ENCODE measurements at regions not wholly inside any gene's neighbourhood (a gene's known extent, or its start where the extent isn't known, plus 50 kb on each side); places are given as distances from the start of the nearest gene placed in this dataset.

DNA sequence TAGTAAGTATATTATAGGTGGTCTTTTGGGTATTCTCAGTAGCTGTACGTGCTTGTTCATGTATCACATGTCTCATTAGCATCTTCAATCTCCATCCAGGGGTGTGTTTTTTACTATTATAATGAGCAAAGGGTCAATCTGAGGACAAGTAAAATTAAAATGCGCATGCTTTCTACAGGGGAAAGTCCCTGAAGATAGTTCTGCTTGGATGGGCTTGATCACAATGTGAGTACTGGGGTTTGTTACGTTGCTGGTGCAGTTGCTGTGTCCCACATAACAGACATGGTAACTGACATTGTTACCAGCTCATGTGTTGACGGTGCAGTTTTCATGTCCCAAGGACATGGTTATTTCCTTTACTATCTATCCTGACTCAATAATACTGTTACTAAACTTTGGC lies 65.9 kb downstream of the UCHL1 start:
- no peak for DNase-seq (ENCODE audit: low spot score)
- H3K36me3 Mint-ChIP-seq (ENCODE audit: low read depth, unreplicated experiment), result peaks cover 11% of the 10 kb centered on the region
- H3K27me3 Mint-ChIP-seq (ENCODE audit: unreplicated experiment), result peaks cover 4% of the 10 kb centered on the region
- peaks cover 28% of the 10 kb centered on the region for H3K4me1 Mint-ChIP-seq (ENCODE audit: unreplicated experiment)
- no peak for TF ChIP-seq CTCF (IDR thresholded peaks at IDR 0.05; ENCODE audit: unreplicated experiment)
- H3K9me3 Mint-ChIP-seq (ENCODE audit: unreplicated experiment), result no peaks in the 10 kb centered on the region
- H3K27ac Mint-ChIP-seq (ENCODE audit: unreplicated experiment), result no peak overlapping the region
- H3K4me3 Mint-ChIP-seq (ENCODE audit: unreplicated experiment), result no peak overlapping the region

DNA sequence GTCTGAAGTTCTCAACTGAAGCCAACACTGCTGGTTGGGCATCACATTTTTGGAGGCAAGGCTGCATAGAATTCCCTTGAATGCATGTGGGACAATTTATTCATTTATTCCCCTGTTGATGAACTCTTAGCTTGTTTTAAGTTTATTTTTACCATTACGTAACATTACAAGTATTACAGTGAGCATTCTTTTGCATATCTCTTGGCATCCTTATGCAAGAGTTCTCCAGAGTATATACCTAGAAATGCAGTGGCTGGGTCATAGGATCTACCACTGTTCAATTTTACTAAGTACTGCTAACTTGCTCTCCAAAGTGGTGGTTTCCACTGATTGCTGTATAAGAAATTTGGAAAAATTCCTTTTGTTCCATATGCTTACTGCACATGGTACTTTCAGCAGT lies 66.5 kb downstream of the UCHL1 start:
- Mint-ChIP-seq H3K36me3 (ENCODE audit: low read depth, unreplicated experiment) (peaks cover 11% of the 10 kb centered on the region), H3K27ac (ENCODE audit: unreplicated experiment) (no peak overlapping the region), H3K27me3 (ENCODE audit: unreplicated experiment) (peaks cover 3% of the 10 kb centered on the region), H3K4me1 (ENCODE audit: unreplicated experiment) (peaks cover 29% of the 10 kb centered on the region), H3K9me3 (ENCODE audit: unreplicated experiment) (no peaks in the 10 kb centered on the region), H3K4me3 (ENCODE audit: unreplicated experiment) (no peak overlapping the region)
- DNase-seq (ENCODE audit: low spot score), result no peak
- TF ChIP-seq CTCF (IDR thresholded peaks at IDR 0.05; ENCODE audit: unreplicated experiment), result no peak

DNA sequence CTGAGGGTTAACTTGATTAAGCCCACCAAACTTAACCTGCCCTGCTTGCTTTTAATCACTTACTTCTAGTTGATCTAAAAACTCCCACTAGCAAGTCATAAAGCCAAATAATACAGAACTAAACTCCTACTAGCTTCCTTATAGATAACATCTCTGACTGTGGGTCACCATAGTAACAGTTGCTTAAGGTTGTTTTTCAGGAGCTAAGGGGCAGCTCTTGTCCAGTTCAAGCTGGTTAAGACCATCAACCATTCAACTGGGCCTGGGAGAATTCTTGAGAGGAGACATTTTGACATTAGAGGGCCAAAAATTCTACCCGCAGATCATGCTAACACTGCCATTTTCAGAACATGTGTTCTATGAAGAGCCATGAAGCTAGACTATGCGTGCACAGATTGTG lies 67.0 kb downstream of the UCHL1 start:
- Mint-ChIP-seq H3K36me3 (ENCODE audit: low read depth, unreplicated experiment) (peaks cover 11% of the 10 kb centered on the region), H3K9me3 (ENCODE audit: unreplicated experiment) (no peaks in the 10 kb centered on the region), H3K4me3 (ENCODE audit: unreplicated experiment) (no peak overlapping the region), H3K27me3 (ENCODE audit: unreplicated experiment) (peaks cover 3% of the 10 kb centered on the region), H3K4me1 (ENCODE audit: unreplicated experiment) (peaks cover 32% of the 10 kb centered on the region), H3K27ac (ENCODE audit: unreplicated experiment) (peak overlapping the region; percentile 83)
- TF ChIP-seq CTCF (IDR thresholded peaks at IDR 0.05; ENCODE audit: unreplicated experiment), result no peak
- DNase-seq (ENCODE audit: low spot score), result no peak

- peaks cover 11% of the 10 kb centered on the region for H3K36me3 Mint-ChIP-seq (ENCODE audit: low read depth, unreplicated experiment)
Observed at GRCh38 chr4:41324861-41325260, 68.1 kb downstream of the UCHL1 start.

DNA sequence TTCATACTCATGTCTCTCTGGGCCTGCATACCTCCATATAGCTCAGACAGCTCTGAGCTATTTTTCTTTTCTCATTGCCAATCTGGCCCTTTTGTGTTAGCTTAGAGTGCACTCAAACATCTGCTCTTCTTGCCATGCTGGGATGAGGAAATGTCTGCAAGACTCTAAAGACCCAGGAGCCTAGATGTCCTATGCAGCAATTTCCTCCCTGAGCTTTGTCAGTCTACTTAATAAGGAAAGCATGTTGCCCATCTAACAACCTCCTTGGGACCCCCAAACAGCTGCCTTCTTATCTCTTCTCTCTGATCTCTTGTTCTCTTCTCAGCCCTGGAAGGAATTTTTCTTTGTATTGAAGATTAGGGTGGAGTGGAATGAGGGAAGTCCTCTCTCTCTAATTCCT lies 69.2 kb downstream of the UCHL1 start:
- Mint-ChIP-seq H3K27me3 (ENCODE audit: unreplicated experiment) (no peaks in the 10 kb centered on the region), H3K4me3 (ENCODE audit: unreplicated experiment) (no peak overlapping the region), H3K27ac (ENCODE audit: unreplicated experiment) (peak overlapping the region; percentile 33), H3K9me3 (ENCODE audit: unreplicated experiment) (no peaks in the 10 kb centered on the region), H3K36me3 (ENCODE audit: low read depth, unreplicated experiment) (peaks cover 11% of the 10 kb centered on the region), H3K4me1 (ENCODE audit: unreplicated experiment) (peaks cover 42% of the 10 kb centered on the region)
- no peak for DNase-seq (ENCODE audit: low spot score)
- TF ChIP-seq CTCF (IDR thresholded peaks at IDR 0.05; ENCODE audit: unreplicated experiment), result no peak

More at GRCh38 chr4:41324861-41325260, 68.1 kb downstream of the UCHL1 start:
- H3K4me1 Mint-ChIP-seq (ENCODE audit: unreplicated experiment), result peaks cover 40% of the 10 kb centered on the region
- no peak for TF ChIP-seq CTCF (IDR thresholded peaks at IDR 0.05; ENCODE audit: unreplicated experiment)
- no peaks in the 10 kb centered on the region for H3K27me3 Mint-ChIP-seq (ENCODE audit: unreplicated experiment)
- H3K4me3 Mint-ChIP-seq (ENCODE audit: unreplicated experiment), result no peak overlapping the region
- peak overlapping the region; percentile 33 for H3K27ac Mint-ChIP-seq (ENCODE audit: unreplicated experiment)
- no peaks in the 10 kb centered on the region for H3K9me3 Mint-ChIP-seq (ENCODE audit: unreplicated experiment)
- no peak for DNase-seq (ENCODE audit: low spot score)
